Neural progenitor cell (in vitro differentiated cells): ENCODE measurements at regions not wholly inside any gene's neighbourhood (a gene's known extent, or its start where the extent isn't known, plus 50 kb on each side); places are given as distances from the start of the nearest gene placed in this dataset.

Experiments
- DNase-seq: peaks from one replicate; pipeline ENCODE4 v3.0.0-alpha.2; 2016; ENCODE audit warnings: low spot score
- H2AFZ ChIP-seq: fragments of 200-600 bp; sonication (generic); replicated peaks from 2 replicates; pipeline ENCODE4 v1.6.1; 2016; ENCODE audit warnings: antibody characterized with exemption
- H3F3A ChIP-seq: fragments of 200-600 bp; sonication (generic); 2 replicates; pipeline ENCODE4 v1.6.1; 2016; ENCODE audit warnings: antibody characterized with exemption, low read depth
- H3K27ac ChIP-seq: fragments of 200-600 bp; sonication (generic); 2 replicates; pipeline ENCODE4 v1.5.1; 2016; ENCODE audit warnings: mild to moderate bottlenecking
- H3K27me3 ChIP-seq: fragments of 200-600 bp; sonication (generic); 2 replicates; pipeline ENCODE4 v1.6.1; 2016; ENCODE audit warnings: mild to moderate bottlenecking, moderate library complexity
- H3K36me3 ChIP-seq: fragments of 200-600 bp; sonication (generic); 2 replicates; pipeline ENCODE4 v1.5.1; 2016
- H3K4me1 ChIP-seq: fragments of 200-600 bp; sonication (generic); 2 replicates; pipeline ENCODE4 v1.6.1; 2016; ENCODE audit warnings: mixed run types
- H3K4me2 ChIP-seq: fragments of 200-600 bp; sonication (generic); 2 replicates; pipeline ENCODE4 v1.6.1; 2016
- H3K4me3 ChIP-seq: fragments of 200-600 bp; sonication (generic); 2 replicates; pipeline ENCODE4 v1.5.1; 2016
- H3K79me2 ChIP-seq: fragments of 200-600 bp; sonication (generic); 2 replicates; pipeline ENCODE4 v1.6.1; 2016; ENCODE audit warnings: low read depth
- H3K9ac ChIP-seq: fragments of 200-600 bp; sonication (generic); 2 replicates; pipeline ENCODE4 v1.6.1; 2016
- H3K9me3 ChIP-seq: fragments of 200-600 bp; sonication (generic); 2 replicates; pipeline ENCODE4 v1.5.1; 2016; ENCODE audit warnings: low read depth
- H4K20me1 ChIP-seq: fragments of 200-600 bp; sonication (generic); 2 replicates; pipeline ENCODE4 v1.6.1; 2016; ENCODE audit warnings: low read depth
- H3K27ac Mint-ChIP-seq: 3 replicates; pipeline ENCODE4 v1.8.0; 2021; ENCODE audit warnings: mixed read lengths
- H3K27me3 Mint-ChIP-seq: 2 replicates; pipeline ENCODE4 v1.8.0; 2022; ENCODE audit warnings: low read depth, mild to moderate bottlenecking, inconsistent platforms, moderate library complexity, mixed read lengths; ENCODE audit not compliant: insufficient read depth
- H3K36me3 Mint-ChIP-seq: 3 replicates; pipeline ENCODE4 v1.8.0; 2021; ENCODE audit warnings: mixed read lengths
- H3K4me1 Mint-ChIP-seq: 3 replicates; pipeline ENCODE4 v1.8.0; 2021; ENCODE audit warnings: mixed read lengths
- H3K4me3 Mint-ChIP-seq: 3 replicates; pipeline ENCODE4 v1.8.0; 2021; ENCODE audit warnings: mild to moderate bottlenecking, moderate library complexity, mixed read lengths
- H3K9me3 Mint-ChIP-seq: 3 replicates; pipeline ENCODE4 v1.8.0; 2020; ENCODE audit warnings: mixed read lengths
- CTCF ChIP-seq: fragments of 200-600 bp; sonication (generic); IDR thresholded peaks from 2 replicates; pipeline ENCODE4 v1.5.1; 2017; ENCODE audit warnings: antibody characterized with exemption, mild to moderate bottlenecking
- EZH2 ChIP-seq: fragments of 200-600 bp; sonication (generic); IDR thresholded peaks from 2 replicates; pipeline ENCODE4 v1.6.1; 2017; ENCODE audit warnings: antibody characterized with exemption, mild to moderate bottlenecking, moderate library complexity
- EZH2phosphoT487 ChIP-seq: fragments of 200-600 bp; sonication (generic); IDR thresholded peaks from 2 replicates; pipeline ENCODE4 v1.6.1; 2017; ENCODE audit warnings: antibody characterized with exemption

- H3K27me3 Mint-ChIP-seq, result no peaks in the 10 kb centered on the region
- no peak overlapping the region for H3K27ac ChIP-seq
- H3K79me2 ChIP-seq, result no peaks in the 10 kb centered on the region
- H3K4me1 Mint-ChIP-seq, result peaks cover 10% of the 10 kb centered on the region
- no peaks in the 10 kb centered on the region for H3F3A ChIP-seq
- H3K27me3 ChIP-seq, result no peaks in the 10 kb centered on the region
- peaks cover 9% of the 10 kb centered on the region for H3K4me1 ChIP-seq
- H3K4me3 Mint-ChIP-seq, result no peak overlapping the region
- no peaks in the 10 kb centered on the region for H3K36me3 Mint-ChIP-seq
- no peak overlapping the region for H3K9ac ChIP-seq
- no peak overlapping the region for H3K27ac Mint-ChIP-seq
- H3K36me3 ChIP-seq, result no peaks in the 10 kb centered on the region
- H3K9me3 Mint-ChIP-seq, result peaks cover 2% of the 10 kb centered on the region
- no peak for TF ChIP-seq EZH2
- TF ChIP-seq EZH2phosphoT487, result no peak
- TF ChIP-seq CTCF, result no peak
- H3K9me3 ChIP-seq, result no peaks in the 10 kb centered on the region
- no peak overlapping the region for H2AFZ ChIP-seq
- no peak overlapping the region for H3K4me2 ChIP-seq
- DNase-seq, result no peak
- H3K4me3 ChIP-seq, result no peak overlapping the region
- no peaks in the 10 kb centered on the region for H4K20me1 ChIP-seq
These were observed 414.1 kb upstream of the STXBP6 start for GRCh38 chr14:25464078-25464477.

- H3K27ac ChIP-seq, result no peak overlapping the region
- peak; percentile 8 for DNase-seq
- H3K4me1 Mint-ChIP-seq, result peaks cover 10% of the 10 kb centered on the region
These were observed 413.5 kb upstream of the STXBP6 start for GRCh38 chr14:25463480-25463879.

GRCh38 chr14:25461780-25462179, 411.8 kb upstream of the STXBP6 start:
- Histone ChIP-seq H3K9ac (no peak overlapping the region), H2AFZ (no peak overlapping the region), H3F3A (no peaks in the 10 kb centered on the region), H3K4me1 (peaks cover 9% of the 10 kb centered on the region), H3K9me3 (no peaks in the 10 kb centered on the region), H3K27me3 (no peaks in the 10 kb centered on the region), H3K4me2 (no peak overlapping the region), H3K36me3 (no peaks in the 10 kb centered on the region), H3K79me2 (no peaks in the 10 kb centered on the region), H3K4me3 (no peak overlapping the region), H4K20me1 (no peaks in the 10 kb centered on the region), H3K27ac (no peak overlapping the region)
- H3K36me3 Mint-ChIP-seq, result no peaks in the 10 kb centered on the region
- H3K27me3 Mint-ChIP-seq, result no peaks in the 10 kb centered on the region
- TF ChIP-seq CTCF, result peak; percentile 29
- TF ChIP-seq EZH2, result no peak
- TF ChIP-seq EZH2phosphoT487, result no peak
- H3K4me3 Mint-ChIP-seq, result no peak overlapping the region
- DNase-seq, result no peak
- H3K27ac Mint-ChIP-seq, result no peak overlapping the region
- peaks cover 10% of the 10 kb centered on the region for H3K4me1 Mint-ChIP-seq
- peaks cover 2% of the 10 kb centered on the region for H3K9me3 Mint-ChIP-seq

More at GRCh38 chr14:25463480-25463879, 413.5 kb upstream of the STXBP6 start:
- Histone ChIP-seq H3K4me1 (peaks cover 9% of the 10 kb centered on the region), H3F3A (no peaks in the 10 kb centered on the region), H3K9me3 (no peaks in the 10 kb centered on the region), H3K9ac (no peak overlapping the region), H3K27me3 (no peaks in the 10 kb centered on the region), H3K4me3 (no peak overlapping the region), H4K20me1 (no peaks in the 10 kb centered on the region), H3K36me3 (no peaks in the 10 kb centered on the region), H2AFZ (no peak overlapping the region), H3K79me2 (no peaks in the 10 kb centered on the region), H3K4me2 (no peak overlapping the region)
- peaks cover 2% of the 10 kb centered on the region for H3K9me3 Mint-ChIP-seq
- TF ChIP-seq CTCF, result no peak
- no peak for TF ChIP-seq EZH2phosphoT487
- TF ChIP-seq EZH2, result no peak
- H3K4me3 Mint-ChIP-seq, result no peak overlapping the region
- no peaks in the 10 kb centered on the region for H3K36me3 Mint-ChIP-seq
- no peak overlapping the region for H3K27ac Mint-ChIP-seq
- no peaks in the 10 kb centered on the region for H3K27me3 Mint-ChIP-seq
